GM21526 (cell line): ENCODE measurements at regions not wholly inside any gene's neighbourhood (a gene's known extent, or its start where the extent isn't known, plus 50 kb on each side); places are given as distances from the start of the nearest gene placed in this dataset.

Experiments
- ATAC-seq: cut with Tn5 transposase; IDR thresholded peaks from one replicate; pipeline ENCODE4 v1.9.1; 2021; ENCODE audit warnings: moderate library complexity; ENCODE audit not compliant: unreplicated experiment, low FRiP score

- ATAC-seq, result no peak
Measured at GRCh38 chr9:18136354-18136994, 337.5 kb upstream of the ADAMTSL1 start.

- no peak for ATAC-seq
Measured at GRCh38 chr9:18137815-18138214, 336.1 kb upstream of the ADAMTSL1 start.

GRCh38 chr9:18138656-18139055, 335.3 kb upstream of the ADAMTSL1 start:
- ATAC-seq, result no peak

- ATAC-seq, result no peak
Measured at GRCh38 chr9:18141681-18142080, 332.3 kb upstream of the ADAMTSL1 start.

GRCh38 chr9:18143073-18143745, 330.7 kb upstream of the ADAMTSL1 start:
- ATAC-seq, result no peak

GRCh38 chr9:18146329-18146728, 327.6 kb upstream of the ADAMTSL1 start:
- no peak for ATAC-seq

- no peak for ATAC-seq
Measured at GRCh38 chr9:18149471-18150011, 324.4 kb upstream of the ADAMTSL1 start.

GRCh38 chr9:18154661-18155060, 319.3 kb upstream of the ADAMTSL1 start:
- ATAC-seq, result no peak

GRCh38 chr9:18159254-18159653, 314.7 kb upstream of the ADAMTSL1 start:
- ATAC-seq, result no peak

- no peak for ATAC-seq
Measured at GRCh38 chr9:18163146-18163545, 310.8 kb upstream of the ADAMTSL1 start.

- no peak for ATAC-seq
Measured at GRCh38 chr9:18167733-18168132, 306.2 kb upstream of the ADAMTSL1 start.

GRCh38 chr9:18173923-18174322, 300.0 kb upstream of the ADAMTSL1 start:
- no peak for ATAC-seq

GRCh38 chr9:18182636-18183035, 291.3 kb upstream of the ADAMTSL1 start:
- ATAC-seq, result no peak

GRCh38 chr9:18183974-18184373, 290.0 kb upstream of the ADAMTSL1 start:
- ATAC-seq, result no peak

GRCh38 chr9:18184401-18184800, 289.6 kb upstream of the ADAMTSL1 start:
- ATAC-seq, result no peak

GRCh38 chr9:18185196-18185595, 288.8 kb upstream of the ADAMTSL1 start:
- ATAC-seq, result no peak

- no peak for ATAC-seq
Measured at GRCh38 chr9:18188971-18189370, 285.0 kb upstream of the ADAMTSL1 start.

GRCh38 chr9:18189871-18190670, 283.9 kb upstream of the ADAMTSL1 start:
- ATAC-seq, result no peak

GRCh38 chr9:18190671-18191374, 283.1 kb upstream of the ADAMTSL1 start:
- ATAC-seq, result no peak

- no peak for ATAC-seq
Measured at GRCh38 chr9:18194316-18194715, 279.6 kb upstream of the ADAMTSL1 start.

- no peak for ATAC-seq
Measured at GRCh38 chr9:18195223-18195622, 278.7 kb upstream of the ADAMTSL1 start.
